ENCODE measurements at regions not wholly inside any gene's neighbourhood (a gene's known extent, or its start where the extent isn't known, plus 50 kb on each side); places are given as distances from the start of the nearest gene placed in this dataset.

GRCh38 chr16:9412915-9413264, 321.4 kb downstream of the HAPSTR1 start:
- no peak for DNase-seq (ENCODE audit: low spot score)

- no peak for DNase-seq (ENCODE audit: low spot score)
Measured at GRCh38 chr16:9415545-9415944, 324.1 kb downstream of the HAPSTR1 start.

- DNase-seq (ENCODE audit: low spot score): no peak
Measured at GRCh38 chr16:9417898-9418297, 326.5 kb downstream of the HAPSTR1 start.

- no peak for DNase-seq (ENCODE audit: low spot score)
Measured at GRCh38 chr16:9419161-9419560, 327.7 kb downstream of the HAPSTR1 start.

- DNase-seq (ENCODE audit: low spot score): no peak
Measured at GRCh38 chr16:9422762-9423513, 331.5 kb downstream of the HAPSTR1 start.

- DNase-seq (ENCODE audit: low spot score): no peak
Measured at GRCh38 chr16:9425236-9425635, 333.8 kb downstream of the HAPSTR1 start.

- DNase-seq (ENCODE audit: low spot score): no peak
Measured at GRCh38 chr16:9428355-9429005, 337.0 kb downstream of the HAPSTR1 start.

- DNase-seq (ENCODE audit: low spot score): no peak
Measured at GRCh38 chr16:9429646-9430330, 338.3 kb downstream of the HAPSTR1 start.

GRCh38 chr16:9434659-9435058, 343.2 kb downstream of the HAPSTR1 start:
- DNase-seq (ENCODE audit: low spot score): no peak

- DNase-seq (ENCODE audit: low spot score): no peak
Measured at GRCh38 chr16:9436175-9436574, 344.7 kb downstream of the HAPSTR1 start.

GRCh38 chr16:9437115-9437514, 345.7 kb downstream of the HAPSTR1 start:
- DNase-seq (ENCODE audit: low spot score): no peak

GRCh38 chr16:9438991-9439390, 347.5 kb downstream of the HAPSTR1 start:
- DNase-seq (ENCODE audit: low spot score): no peak

- DNase-seq (ENCODE audit: low spot score): no peak
Measured at GRCh38 chr16:9441012-9441411, 349.6 kb downstream of the HAPSTR1 start.

GRCh38 chr16:9443864-9444263, 352.4 kb downstream of the HAPSTR1 start:
- no peak for DNase-seq (ENCODE audit: low spot score)

GRCh38 chr16:9446471-9447194, 355.2 kb downstream of the HAPSTR1 start:
- no peak for DNase-seq (ENCODE audit: low spot score)

- no peak for DNase-seq (ENCODE audit: low spot score)
Measured at GRCh38 chr16:9447195-9447551, 355.7 kb downstream of the HAPSTR1 start.

GRCh38 chr16:9447699-9448098, 356.3 kb downstream of the HAPSTR1 start:
- DNase-seq (ENCODE audit: low spot score): no peak

GRCh38 chr16:9449597-9449996, 358.2 kb downstream of the HAPSTR1 start:
- no peak for DNase-seq (ENCODE audit: low spot score)

GRCh38 chr16:9457215-9457614, 365.8 kb downstream of the HAPSTR1 start:
- no peak for DNase-seq (ENCODE audit: low spot score)

- DNase-seq (ENCODE audit: low spot score): no peak
Measured at GRCh38 chr16:9458816-9459215, 367.4 kb downstream of the HAPSTR1 start.

GRCh38 chr16:9462984-9463383, 371.5 kb downstream of the HAPSTR1 start:
- DNase-seq (ENCODE audit: low spot score): no peak

- no peak for DNase-seq (ENCODE audit: low spot score)
Measured at GRCh38 chr16:9463461-9463860, 372.0 kb downstream of the HAPSTR1 start.

- no peak for DNase-seq (ENCODE audit: low spot score)
Measured at GRCh38 chr16:9465161-9465560, 373.7 kb downstream of the HAPSTR1 start.
